ENCODE measurements at regions not wholly inside any gene's neighbourhood (a gene's known extent, or its start where the extent isn't known, plus 50 kb on each side); places are given as distances from the start of the nearest gene placed in this dataset.
A peak's percentile ranks its signal among the peaks of the same experiment; 100 is the strongest.

- Histone ChIP-seq H3K27me3 (replicated peaks) (no peaks in the 10 kb centered on the region), H3K27ac (no peak overlapping the region), H3K36me3 (replicated peaks) (no peaks in the 10 kb centered on the region), H3K4me3 (ENCODE audit: low read depth, low read length) (no peak overlapping the region)
- no peak for TF ChIP-seq CTCF (IDR thresholded peaks at IDR 0.05; ENCODE audit: low read depth, low read length, missing control alignments)
- no peak for DNase-seq
- in situ Hi-C loops (cut with HindIII; ENCODE audit: low pct_ligation_motif_present, low sequenced_read_pairs): no loop called here
These were observed 666.7 kb downstream of the EPM2A start for GRCh38 chr6:145068577-145068976.

- in situ Hi-C loops (cut with HindIII; ENCODE audit: low pct_ligation_motif_present, low sequenced_read_pairs): no loop called here
These were observed 665.4 kb downstream of the EPM2A start for GRCh38 chr6:145069966-145070365.

GRCh38 chr6:145070791-145071190, 664.5 kb downstream of the EPM2A start:
- Histone ChIP-seq H3K27me3 (replicated peaks) (no peaks in the 10 kb centered on the region), H3K36me3 (replicated peaks) (no peaks in the 10 kb centered on the region), H3K4me3 (ENCODE audit: low read depth, low read length) (no peak overlapping the region), H3K27ac (peak overlapping the region; percentile 37)
- DNase-seq: peak; percentile 28
- in situ Hi-C loops (cut with HindIII; ENCODE audit: low pct_ligation_motif_present, low sequenced_read_pairs): no loop called here
- TF ChIP-seq CTCF (IDR thresholded peaks at IDR 0.05; ENCODE audit: low read depth, low read length, missing control alignments): no peak

More at GRCh38 chr6:145069966-145070365, 665.4 kb downstream of the EPM2A start:
- H3K27me3 ChIP-seq (replicated peaks): no peaks in the 10 kb centered on the region
- DNase-seq: peak; percentile 29
- no peak overlapping the region for H3K4me3 ChIP-seq (ENCODE audit: low read depth, low read length)
- no peak overlapping the region for H3K27ac ChIP-seq
- TF ChIP-seq CTCF (IDR thresholded peaks at IDR 0.05; ENCODE audit: low read depth, low read length, missing control alignments): no peak
- no peaks in the 10 kb centered on the region for H3K36me3 ChIP-seq (replicated peaks)

GRCh38 chr6:145071836-145072235, 663.5 kb downstream of the EPM2A start:
- no peak overlapping the region for H3K27ac ChIP-seq
- in situ Hi-C loops (cut with HindIII; ENCODE audit: low pct_ligation_motif_present, low sequenced_read_pairs): no loop called here
- H3K27me3 ChIP-seq (replicated peaks): no peaks in the 10 kb centered on the region
- H3K4me3 ChIP-seq (ENCODE audit: low read depth, low read length): no peak overlapping the region
- peak; percentile 51 for DNase-seq
- no peak for TF ChIP-seq CTCF (IDR thresholded peaks at IDR 0.05; ENCODE audit: low read depth, low read length, missing control alignments)
- H3K36me3 ChIP-seq (replicated peaks): no peaks in the 10 kb centered on the region

GRCh38 chr6:145073811-145074210, 661.5 kb downstream of the EPM2A start:
- no peak for DNase-seq
- Histone ChIP-seq H3K36me3 (replicated peaks) (no peaks in the 10 kb centered on the region), H3K4me3 (ENCODE audit: low read depth, low read length) (no peak overlapping the region), H3K27ac (no peak overlapping the region), H3K27me3 (replicated peaks) (no peaks in the 10 kb centered on the region)
- TF ChIP-seq CTCF (IDR thresholded peaks at IDR 0.05; ENCODE audit: low read depth, low read length, missing control alignments): no peak
- in situ Hi-C loops (cut with HindIII; ENCODE audit: low pct_ligation_motif_present, low sequenced_read_pairs): no loop called here

- TF ChIP-seq CTCF (IDR thresholded peaks at IDR 0.05; ENCODE audit: low read depth, low read length, missing control alignments): no peak
- H3K27ac ChIP-seq: no peak overlapping the region
- no peak overlapping the region for H3K4me3 ChIP-seq (ENCODE audit: low read depth, low read length)
- no peaks in the 10 kb centered on the region for H3K27me3 ChIP-seq (replicated peaks)
- no peaks in the 10 kb centered on the region for H3K36me3 ChIP-seq (replicated peaks)
- DNase-seq: no peak
- in situ Hi-C loops (cut with HindIII; ENCODE audit: low pct_ligation_motif_present, low sequenced_read_pairs): no loop called here
These were observed 660.5 kb downstream of the EPM2A start for GRCh38 chr6:145074805-145075204.

All from brain microvascular endothelial cell (primary cell).